BE2C (cell line): ENCODE measurements at regions not wholly inside any gene's neighbourhood (a gene's known extent, or its start where the extent isn't known, plus 50 kb on each side); places are given as distances from the start of the nearest gene placed in this dataset.

Experiments
- DNase-seq: peaks from one replicate; pipeline ENCODE4 v3.0.0-alpha.2; 2020
- H3K27me3 ChIP-seq: fragments of 250-450 bp; sonication (Bioruptor Pico); 2 replicates; pipeline ENCODE4 v1.5.1; 2020; ENCODE audit warnings: mild to moderate bottlenecking
- H3K36me3 ChIP-seq: fragments of 250-450 bp; sonication (Bioruptor Pico); 2 replicates; pipeline ENCODE4 v1.5.1; 2020; ENCODE audit warnings: mild to moderate bottlenecking
- H3K4me1 ChIP-seq: fragments of 250-450 bp; sonication (Bioruptor Pico); 2 replicates; pipeline ENCODE4 v1.5.1; 2020
- H3K4me3 ChIP-seq: 2 replicates; pipeline ENCODE4 v1.5.1; 2011; ENCODE audit warnings: low read depth, low read length
- H3K9me3 ChIP-seq: fragments of 250-450 bp; sonication (Bioruptor Pico); 2 replicates; pipeline ENCODE4 v1.5.1; 2020
- TF ChIP-seq, protein P1 (sequence below): IDR thresholded peaks from 2 replicates; pipeline ENCODE4 v1.5.1; 2012; ENCODE audit warnings: mild to moderate bottlenecking, low read depth, low read length

DNA sequence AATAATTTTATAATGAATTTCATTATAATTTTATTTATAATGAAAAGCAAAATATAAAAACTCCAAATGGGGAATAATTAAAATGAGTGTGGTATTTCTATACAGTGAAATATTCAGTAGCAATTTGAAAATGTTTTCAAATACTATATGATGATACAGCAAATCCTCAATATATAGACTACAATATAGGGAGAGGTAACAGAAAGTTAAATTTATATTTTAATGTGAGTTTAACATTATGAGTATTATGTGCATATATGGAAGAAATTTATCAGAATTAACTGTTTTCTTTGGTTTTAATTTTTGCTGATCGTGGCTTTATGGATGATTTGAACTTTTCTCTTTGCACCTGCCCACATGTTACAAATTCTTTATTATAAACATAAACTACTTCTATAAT is 500.9 kb upstream of the ARRDC3 start:
- H3K4me3 ChIP-seq, result no peak overlapping the region
- no peak for DNase-seq
- H3K4me1 ChIP-seq, result no peaks in the 10 kb centered on the region
- no peaks in the 10 kb centered on the region for H3K36me3 ChIP-seq
- H3K27me3 ChIP-seq, result peaks cover 4% of the 10 kb centered on the region; the same call in 1 of the 2 replicates
- H3K9me3 ChIP-seq, result no peaks in the 10 kb centered on the region
- TF ChIP-seq, protein P1, sequence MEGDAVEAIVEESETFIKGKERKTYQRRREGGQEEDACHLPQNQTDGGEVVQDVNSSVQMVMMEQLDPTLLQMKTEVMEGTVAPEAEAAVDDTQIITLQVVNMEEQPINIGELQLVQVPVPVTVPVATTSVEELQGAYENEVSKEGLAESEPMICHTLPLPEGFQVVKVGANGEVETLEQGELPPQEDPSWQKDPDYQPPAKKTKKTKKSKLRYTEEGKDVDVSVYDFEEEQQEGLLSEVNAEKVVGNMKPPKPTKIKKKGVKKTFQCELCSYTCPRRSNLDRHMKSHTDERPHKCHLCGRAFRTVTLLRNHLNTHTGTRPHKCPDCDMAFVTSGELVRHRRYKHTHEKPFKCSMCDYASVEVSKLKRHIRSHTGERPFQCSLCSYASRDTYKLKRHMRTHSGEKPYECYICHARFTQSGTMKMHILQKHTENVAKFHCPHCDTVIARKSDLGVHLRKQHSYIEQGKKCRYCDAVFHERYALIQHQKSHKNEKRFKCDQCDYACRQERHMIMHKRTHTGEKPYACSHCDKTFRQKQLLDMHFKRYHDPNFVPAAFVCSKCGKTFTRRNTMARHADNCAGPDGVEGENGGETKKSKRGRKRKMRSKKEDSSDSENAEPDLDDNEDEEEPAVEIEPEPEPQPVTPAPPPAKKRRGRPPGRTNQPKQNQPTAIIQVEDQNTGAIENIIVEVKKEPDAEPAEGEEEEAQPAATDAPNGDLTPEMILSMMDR, result no peak

DNA sequence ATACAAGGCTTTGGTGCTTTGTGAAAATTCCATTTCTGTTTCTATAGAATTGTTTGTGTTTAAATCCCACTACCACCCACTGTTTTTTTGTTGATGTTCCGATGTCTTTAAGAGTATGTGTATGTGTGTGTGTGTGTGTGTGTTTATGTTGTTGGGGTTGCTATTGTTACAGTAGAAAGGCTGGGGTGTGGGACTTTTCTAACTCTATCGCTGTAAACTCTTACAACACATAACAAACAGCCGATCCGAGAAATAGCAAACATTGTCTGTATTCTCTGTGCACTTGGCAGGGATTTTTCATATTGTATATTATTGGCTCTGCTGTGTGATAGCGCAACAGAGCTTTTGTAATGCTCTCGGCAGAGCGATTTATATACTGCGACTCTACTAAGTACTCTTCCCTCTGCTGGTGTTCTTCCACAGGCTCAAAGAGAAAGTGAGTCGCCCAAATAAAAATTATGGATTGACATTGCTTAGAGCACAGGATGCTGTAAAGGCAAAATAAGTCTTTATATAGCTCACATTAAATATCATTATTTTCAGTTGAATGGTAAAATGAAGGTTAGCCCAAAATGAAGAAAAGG is 492.2 kb upstream of the ARRDC3 start:
- H3K9me3 ChIP-seq, result no peaks in the 10 kb centered on the region
- H3K27me3 ChIP-seq, result peaks cover 26% of the 10 kb centered on the region
- H3K4me1 ChIP-seq, result no peaks in the 10 kb centered on the region
- H3K4me3 ChIP-seq, result no peak overlapping the region
- no peak for DNase-seq
- TF ChIP-seq, protein P1, result no peak
- H3K36me3 ChIP-seq, result no peaks in the 10 kb centered on the region

DNA sequence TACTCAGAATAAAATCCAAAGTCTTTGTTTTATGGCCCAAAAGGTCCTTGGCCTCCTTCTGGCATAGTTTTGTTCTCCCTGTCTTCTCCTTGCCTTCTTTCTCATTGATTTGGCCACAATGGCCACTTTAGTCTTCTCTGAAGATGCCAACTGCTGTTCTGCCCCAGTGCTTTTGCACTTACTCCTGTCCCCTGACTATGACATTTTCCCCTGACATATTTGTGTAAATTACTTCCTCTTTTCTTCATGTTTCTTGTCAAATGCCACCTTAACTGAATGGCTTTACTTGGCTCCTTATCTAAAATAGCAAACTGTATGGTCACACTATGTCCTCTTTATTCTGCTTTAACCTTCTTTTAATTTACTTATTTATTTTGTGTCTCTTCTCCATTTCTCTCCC is 484.7 kb upstream of the ARRDC3 start:
- Histone ChIP-seq H3K27me3 (peaks cover 18% of the 10 kb centered on the region), H3K36me3 (no peaks in the 10 kb centered on the region), H3K9me3 (no peaks in the 10 kb centered on the region), H3K4me1 (no peaks in the 10 kb centered on the region), H3K4me3 (no peak overlapping the region)
- TF ChIP-seq, protein P1, result no peak
- no peak for DNase-seq

DNA sequence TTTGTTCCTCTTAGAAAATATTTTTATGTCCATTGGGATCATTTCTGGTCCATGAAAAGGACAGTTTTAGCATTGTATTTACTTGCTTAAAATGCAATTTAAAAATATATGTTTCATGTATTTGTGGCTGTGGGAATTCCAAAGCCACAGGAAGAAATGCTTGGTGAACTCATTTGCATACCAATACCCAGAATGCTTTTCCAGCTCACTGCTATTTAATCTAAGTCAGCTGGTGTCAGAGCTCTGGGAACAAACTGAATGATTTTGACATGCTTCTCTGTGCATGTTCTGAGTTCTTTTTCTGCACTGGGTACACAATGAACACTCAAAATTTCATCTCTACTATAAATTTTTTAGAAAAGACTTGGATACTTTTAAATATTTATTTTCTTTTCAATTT is 482.8 kb upstream of the ARRDC3 start:
- Histone ChIP-seq H3K9me3 (no peaks in the 10 kb centered on the region), H3K36me3 (no peaks in the 10 kb centered on the region), H3K4me3 (no peak overlapping the region), H3K4me1 (no peaks in the 10 kb centered on the region), H3K27me3 (peaks cover 9% of the 10 kb centered on the region)
- no peak for DNase-seq
- TF ChIP-seq, protein P1, result no peak

DNA sequence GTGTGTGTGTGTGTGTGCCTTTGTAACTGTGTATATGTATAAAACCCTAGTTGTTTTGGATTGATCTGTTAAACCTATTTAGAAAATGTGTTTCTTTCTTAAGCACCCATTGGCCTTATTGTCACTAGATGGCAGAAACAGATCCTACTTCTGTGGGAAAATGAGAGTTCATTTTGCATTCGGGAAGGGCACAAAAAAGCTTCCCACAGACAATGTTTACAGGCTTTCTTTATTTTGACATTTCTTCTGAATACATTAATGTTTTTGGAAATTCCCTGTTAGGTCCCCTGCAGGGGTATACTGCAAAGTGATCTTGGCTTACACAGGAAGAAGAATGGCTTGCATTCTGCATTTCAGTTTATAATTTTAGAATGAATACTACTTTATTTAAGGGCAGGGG is 481.8 kb upstream of the ARRDC3 start:
- no peak overlapping the region for H3K4me3 ChIP-seq
- TF ChIP-seq, protein P1, result no peak
- no peak for DNase-seq

DNA sequence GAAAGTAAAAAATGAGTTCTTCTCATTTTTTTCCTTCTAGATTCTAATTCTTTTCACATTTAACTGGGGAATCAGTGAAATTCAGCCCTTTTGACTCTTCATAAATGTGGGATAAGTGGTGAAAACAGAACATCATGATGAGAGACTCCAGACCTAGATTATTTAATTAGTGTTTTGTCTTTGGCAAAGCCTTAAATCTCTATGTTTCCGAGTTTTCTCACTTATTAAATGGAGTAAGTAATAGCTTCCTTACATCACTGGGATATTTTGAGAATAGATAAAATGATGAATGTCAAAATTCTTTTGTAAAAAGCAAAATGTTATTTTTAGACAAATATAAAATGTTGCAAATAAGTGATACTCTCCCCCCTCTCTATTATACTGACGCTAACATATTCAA is 468.6 kb upstream of the ARRDC3 start:
- Histone ChIP-seq H3K27me3 (peaks cover 46% of the 10 kb centered on the region), H3K36me3 (no peaks in the 10 kb centered on the region), H3K4me1 (no peaks in the 10 kb centered on the region), H3K4me3 (no peak overlapping the region), H3K9me3 (no peaks in the 10 kb centered on the region)
- DNase-seq, result no peak
- TF ChIP-seq, protein P1, result no peak

More for the DNA sequence above, 481.8 kb upstream of the ARRDC3 start:
- H3K4me1 ChIP-seq, result no peaks in the 10 kb centered on the region
- no peaks in the 10 kb centered on the region for H3K36me3 ChIP-seq
- peaks cover 4% of the 10 kb centered on the region; the same call in 1 of the 2 replicates for H3K27me3 ChIP-seq
- no peaks in the 10 kb centered on the region for H3K9me3 ChIP-seq
